A172 (cell line): ENCODE measurements at regions not wholly inside any gene's neighbourhood (a gene's known extent, or its start where the extent isn't known, plus 50 kb on each side); places are given as distances from the start of the nearest gene placed in this dataset.

Source experiments
- DNase-seq: peaks from one replicate; pipeline ENCODE4 v3.0.0-alpha.2; 2015; ENCODE audit warnings: low spot score

DNA sequence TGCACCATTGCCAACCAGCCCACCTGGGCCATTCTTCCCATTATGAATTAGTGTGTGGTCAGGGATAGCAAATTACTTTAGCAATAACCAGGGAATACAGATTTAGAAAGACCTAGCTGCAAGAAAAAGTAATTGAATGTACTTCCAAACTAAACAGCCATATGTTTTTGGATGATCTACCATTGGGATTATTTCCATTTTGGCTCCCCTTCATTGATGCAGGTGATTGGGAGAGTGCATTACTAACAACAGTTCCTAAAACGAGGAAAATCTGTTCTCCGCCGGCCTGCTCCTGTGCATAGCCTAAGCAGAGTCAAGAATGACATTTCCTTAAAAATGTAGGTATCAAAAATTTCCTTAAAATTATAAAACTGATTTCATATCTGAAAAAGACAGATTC, 58.5 kb downstream of the MAIP1 start:
- DNase-seq = no peak

- no peak for DNase-seq
Measured at GRCh38 chr2:200021449-200022114, 66.2 kb downstream of the MAIP1 start.

DNA sequence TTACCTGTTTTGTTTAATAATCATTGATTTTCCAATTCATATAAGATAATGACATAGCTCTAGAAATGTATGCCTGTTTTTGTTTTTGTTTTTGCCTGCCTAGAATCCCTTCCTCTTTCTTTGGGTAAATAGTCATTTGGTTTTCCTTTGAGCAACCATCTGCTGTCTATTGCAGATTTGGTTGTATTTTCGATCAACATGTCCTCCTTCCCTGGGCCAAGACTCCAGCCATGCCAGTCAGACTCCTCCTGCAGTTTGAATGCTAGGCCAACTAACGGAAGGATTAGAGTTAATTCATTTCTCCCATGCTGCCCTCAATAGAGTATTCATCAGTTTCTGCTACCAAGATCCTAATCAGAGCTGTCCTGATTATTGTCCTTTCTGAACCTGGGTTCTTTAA, 67.1 kb downstream of the MAIP1 start:
- no peak for DNase-seq

- DNase-seq = no peak
Measured at GRCh38 chr2:200023570-200023969, 68.2 kb downstream of the MAIP1 start.

- no peak for DNase-seq
Measured at GRCh38 chr2:200025717-200026116, 70.3 kb downstream of the MAIP1 start.

GRCh38 chr2:200026332-200027230, 71.2 kb downstream of the MAIP1 start:
- DNase-seq = no peak

DNA sequence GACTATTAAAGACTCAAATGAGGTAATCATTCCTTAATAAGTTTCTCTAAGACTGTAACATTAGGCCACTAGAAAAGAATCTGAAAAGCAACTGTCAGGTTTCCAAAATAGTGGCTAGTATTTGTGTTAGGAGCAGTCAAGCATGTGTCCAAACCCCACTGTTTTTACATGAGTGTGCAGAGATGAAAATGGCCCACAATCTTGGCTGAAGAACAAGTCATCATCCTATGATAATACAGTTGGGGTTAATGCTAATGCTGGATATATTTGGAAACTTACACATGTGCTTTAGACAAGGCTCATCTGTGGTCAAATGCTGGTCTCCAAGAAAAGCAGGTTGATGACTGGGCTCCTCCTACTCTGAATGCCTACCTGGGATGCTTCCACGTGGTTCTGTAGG, 73.6 kb downstream of the MAIP1 start:
- DNase-seq = no peak

- DNase-seq = no peak
Measured at GRCh38 chr2:200032895-200033294, 77.5 kb downstream of the MAIP1 start.

DNA sequence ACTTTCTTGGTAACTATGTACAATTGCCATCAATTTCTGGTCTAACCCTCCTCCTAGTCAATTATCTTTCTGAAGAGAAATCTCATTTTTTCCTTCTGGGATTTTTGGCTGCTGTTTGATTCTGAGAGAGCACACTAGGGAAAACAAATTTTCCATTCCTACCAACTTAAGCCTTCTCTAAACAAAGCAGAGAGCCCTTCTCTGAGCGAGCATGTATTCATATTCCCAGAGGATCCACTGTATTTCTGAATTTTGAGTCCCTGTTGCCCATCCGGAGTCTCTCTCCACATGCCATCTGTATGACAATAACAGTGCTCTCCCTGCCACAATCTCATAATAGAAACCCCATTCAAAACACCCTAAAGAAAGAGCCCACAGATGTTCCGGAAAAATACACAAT, 78.5 kb downstream of the MAIP1 start:
- no peak for DNase-seq

DNA sequence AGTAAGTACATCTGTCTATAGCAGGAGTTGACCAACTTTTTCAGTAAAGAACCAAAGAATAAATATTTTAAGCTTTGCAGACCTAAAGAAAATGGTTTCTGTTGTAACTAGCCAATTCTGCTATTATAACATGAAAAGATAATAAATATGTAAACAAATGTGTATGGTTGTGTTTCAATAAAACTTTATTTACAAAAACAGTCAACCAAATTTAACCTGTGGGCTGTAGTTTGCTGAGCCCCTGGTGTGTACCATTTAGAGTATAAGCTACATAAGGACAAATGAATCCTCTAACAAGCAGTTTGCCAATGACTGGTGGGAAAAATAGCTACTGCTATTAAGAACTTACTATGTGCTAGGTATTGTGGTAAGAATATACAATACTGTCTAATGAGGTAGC, 79.4 kb downstream of the MAIP1 start:
- no peak for DNase-seq

DNA sequence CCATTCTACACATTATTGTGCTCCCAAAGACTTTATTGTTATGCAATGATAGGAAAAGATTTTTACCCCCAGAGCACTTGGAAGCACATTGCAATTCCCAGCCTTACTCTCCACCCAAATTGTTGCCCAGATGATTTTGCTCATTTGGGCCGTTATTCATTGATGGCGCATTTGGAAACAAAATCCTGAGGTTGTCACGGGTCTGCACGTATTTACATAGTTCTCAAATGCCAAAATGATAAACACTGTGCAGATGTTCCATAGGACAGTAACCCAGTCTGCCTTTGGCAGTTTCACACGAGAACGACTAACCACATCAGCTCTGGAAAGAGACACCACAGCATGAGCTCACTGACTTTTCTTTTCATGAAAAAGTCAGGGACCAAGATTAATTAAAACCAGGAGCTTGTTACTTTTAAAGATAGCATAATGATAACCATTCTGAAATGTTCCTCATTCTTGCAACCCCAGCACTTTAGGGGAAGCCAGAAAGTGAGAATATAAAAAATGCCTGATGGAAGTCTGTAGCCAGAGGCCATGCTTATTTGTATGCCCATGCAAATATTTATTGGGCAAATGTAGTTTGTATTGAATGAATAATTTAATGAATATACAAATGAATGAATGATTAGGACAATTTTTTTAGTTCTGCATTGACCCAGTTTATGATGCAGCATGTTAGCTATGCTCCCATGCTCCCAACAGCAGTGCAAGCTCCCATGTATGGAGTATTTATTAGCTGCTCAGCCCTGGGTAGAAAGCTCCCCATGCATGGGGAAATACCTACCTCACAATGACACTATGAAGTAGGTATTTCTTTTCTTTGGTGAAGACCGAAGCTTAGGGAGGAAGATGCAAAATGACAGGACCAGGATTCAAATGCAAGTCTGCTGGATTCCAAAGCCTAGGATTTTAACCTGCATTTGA, 84.6 kb downstream of the MAIP1 start:
- no peak for DNase-seq

- DNase-seq = no peak
Measured at GRCh38 chr2:200040831-200041230, 85.4 kb downstream of the MAIP1 start.

DNA sequence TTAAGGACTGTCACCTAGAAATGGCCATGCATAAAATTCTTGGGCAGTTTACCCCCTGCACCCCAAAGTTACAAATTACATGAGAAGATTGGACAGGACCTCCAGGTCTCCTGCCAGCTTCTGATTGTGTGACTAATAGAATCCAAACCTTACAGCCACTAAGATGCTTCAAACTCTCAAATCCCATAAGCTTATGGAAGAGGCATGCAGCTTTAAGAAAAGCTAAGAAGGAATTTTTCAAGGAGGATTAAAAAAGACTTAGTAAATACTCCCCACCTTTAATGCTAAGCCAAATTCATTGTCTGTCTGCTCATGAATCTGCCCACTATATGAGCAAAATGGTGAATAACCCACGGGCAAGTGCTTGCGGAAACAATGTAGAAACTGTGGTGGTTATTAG, 86.3 kb downstream of the MAIP1 start:
- no peak for DNase-seq

DNA sequence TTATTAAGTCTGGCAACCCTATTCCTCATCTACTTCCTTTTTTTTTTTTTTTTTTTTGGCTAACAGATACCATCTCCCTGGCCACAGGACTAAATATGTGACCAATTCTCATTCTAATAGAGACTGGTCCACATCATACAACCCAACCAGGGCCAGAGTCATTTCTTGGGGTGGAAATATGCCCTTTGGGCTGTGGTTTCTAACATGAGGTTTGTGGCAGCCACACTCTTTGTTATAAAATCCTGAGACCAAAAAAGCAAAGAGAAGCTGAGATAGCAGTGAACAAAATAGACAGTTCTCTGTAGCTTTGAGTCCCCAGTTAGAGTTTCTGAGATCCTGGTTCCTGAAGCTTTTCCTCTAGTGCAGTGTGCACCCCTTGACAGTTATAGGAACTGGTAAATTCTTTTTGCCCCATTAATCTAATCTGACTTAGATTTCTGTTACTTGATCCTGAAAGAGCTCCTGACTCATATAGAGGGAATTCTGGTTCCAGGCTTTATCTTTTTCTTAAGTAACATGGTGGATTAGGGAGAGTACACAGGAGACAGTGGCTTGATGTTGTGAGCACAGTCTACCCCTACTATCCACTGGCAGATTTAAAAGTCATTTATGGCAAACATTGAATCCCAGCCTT, 86.8 kb downstream of the MAIP1 start:
- peak; percentile 54 for DNase-seq

DNA sequence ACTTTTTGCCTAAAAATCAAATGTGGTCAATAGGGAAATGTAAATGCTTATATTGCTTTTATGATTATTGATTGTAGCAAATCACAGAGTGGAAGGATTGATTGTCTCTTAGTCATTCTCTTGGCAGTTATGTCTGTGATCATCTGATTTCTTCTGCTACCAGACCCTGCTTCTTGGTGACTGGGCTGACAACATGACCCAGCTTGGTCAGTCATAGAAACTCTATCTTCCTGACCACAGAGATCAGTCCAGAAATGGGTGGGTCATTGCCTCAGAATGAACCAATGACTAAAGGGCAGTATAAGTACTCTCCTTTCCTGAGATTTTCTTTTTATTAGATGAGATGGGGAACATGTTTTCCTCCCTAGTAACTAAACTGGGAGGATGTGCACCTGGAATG, 87.6 kb downstream of the MAIP1 start:
- DNase-seq = peak; percentile 18

DNA sequence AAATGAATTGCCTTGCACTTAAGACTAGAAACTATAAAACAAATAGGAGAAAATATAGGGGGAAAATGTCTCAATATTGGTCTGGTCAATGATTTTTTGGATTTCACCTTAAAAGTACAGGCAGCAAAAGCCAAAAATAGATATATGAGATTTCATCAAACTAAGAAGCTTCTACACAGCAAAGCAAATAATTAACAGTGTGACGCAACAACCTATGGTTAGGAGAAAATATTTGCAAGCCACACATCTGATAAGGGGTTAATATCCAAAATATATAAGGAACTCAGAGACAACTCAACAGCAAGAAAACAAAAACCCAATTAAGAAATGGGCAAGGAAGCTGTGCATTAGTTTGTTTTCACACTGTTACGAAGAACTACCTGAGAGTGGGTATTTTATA, 89.1 kb downstream of the MAIP1 start:
- no peak for DNase-seq

DNA sequence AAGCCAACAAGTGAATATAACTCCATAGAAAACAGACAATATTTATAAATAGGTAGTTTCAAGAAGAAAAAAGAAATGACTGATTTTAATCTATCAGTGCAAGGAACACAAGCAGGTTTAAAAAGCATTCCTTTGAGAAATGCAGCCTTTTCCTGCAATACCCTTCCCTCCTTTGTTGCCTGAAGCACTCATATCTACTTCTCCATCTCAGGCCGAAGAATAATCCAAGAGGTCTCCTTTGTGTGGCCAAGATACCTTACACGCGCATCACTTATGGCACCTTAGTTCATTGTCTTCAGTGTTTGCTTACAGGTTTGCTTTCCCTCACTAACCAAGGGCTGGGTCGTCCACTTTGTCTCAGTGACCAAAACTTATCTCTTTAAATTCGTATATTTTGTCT, 93.0 kb downstream of the MAIP1 start:
- DNase-seq = no peak

- no peak for DNase-seq
Measured at GRCh38 chr2:200049086-200049485, 93.7 kb downstream of the MAIP1 start.

DNA sequence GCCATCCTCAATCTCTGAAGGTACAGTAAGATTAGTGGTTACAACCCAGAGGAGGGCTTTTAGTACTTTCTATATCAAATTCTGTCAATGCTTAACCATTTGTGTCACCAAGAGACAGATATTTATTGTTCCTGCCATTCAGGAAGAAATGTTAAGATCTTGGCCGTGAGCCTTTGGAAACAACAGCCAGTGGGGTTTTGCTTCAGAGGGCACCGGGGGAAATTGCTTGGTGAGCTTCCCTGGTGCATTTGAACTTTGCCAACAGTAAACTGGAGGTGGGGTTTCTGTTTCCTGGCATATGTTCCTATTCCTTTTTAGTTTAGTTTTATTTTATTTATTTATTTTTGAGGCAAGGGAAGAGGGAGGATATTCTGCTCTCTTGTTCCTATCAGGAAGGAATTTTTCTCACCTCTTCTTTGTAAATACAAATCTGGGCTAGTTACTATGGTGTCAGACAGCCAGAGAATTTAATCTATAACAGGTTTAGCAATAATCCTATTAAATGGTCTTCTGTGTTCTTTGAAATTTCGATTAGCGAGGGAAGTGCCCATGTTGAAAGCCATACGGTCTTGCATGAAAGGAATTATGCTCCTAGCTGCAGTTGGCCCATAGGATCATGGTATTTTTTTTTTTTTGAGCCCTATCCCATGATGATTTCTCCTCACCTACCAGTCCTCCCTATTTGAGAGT, 95.7 kb downstream of the MAIP1 start:
- no peak for DNase-seq

DNA sequence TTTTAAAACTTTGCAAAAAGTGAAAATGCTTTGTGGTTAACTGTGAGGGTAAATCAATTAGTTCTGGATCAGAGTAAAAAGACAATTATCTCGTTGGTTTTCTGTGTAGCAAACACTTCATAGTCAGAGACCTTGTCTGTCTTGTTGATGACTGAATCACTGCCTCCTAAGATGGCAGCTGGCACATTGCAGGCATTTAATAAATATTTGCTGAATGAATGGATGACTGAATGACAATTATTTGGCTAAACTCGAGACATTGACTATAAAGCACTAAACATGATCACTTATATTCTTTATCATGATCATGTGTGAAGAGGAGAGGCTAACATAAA, 96.2 kb downstream of the MAIP1 start:
- no peak for DNase-seq

DNA sequence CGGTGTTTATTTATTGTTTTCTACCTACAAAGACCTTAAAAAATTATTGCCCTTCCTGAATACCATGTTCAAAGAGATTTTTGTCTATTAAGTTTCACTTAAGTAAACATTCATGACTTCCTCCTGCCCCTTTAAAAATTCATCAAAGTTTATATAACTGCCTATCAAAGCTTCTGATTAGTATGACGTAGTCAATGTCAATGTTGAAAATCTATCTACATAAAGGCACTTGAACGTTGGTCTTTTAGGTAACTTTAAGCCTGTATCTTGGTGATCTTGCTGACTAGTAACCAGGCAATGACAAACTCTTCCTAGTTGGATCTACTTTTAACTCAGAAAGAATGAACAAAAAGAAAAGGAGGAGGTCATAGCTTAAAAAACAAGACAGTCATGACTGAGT, 97.2 kb downstream of the MAIP1 start:
- no peak for DNase-seq
